NCI-H82 treated with DMSO at 0.1 percent for 48 hours (cell line): ENCODE measurements at regions not wholly inside any gene's neighbourhood (a gene's known extent, or its start where the extent isn't known, plus 50 kb on each side); places are given as distances from the start of the nearest gene placed in this dataset.

Experiments
- DNase-seq: peaks from one replicate; lab custom pipeline; 2025; ENCODE audit not compliant: unreplicated experiment; lab: John Stamatoyannopoulos, UW

DNA sequence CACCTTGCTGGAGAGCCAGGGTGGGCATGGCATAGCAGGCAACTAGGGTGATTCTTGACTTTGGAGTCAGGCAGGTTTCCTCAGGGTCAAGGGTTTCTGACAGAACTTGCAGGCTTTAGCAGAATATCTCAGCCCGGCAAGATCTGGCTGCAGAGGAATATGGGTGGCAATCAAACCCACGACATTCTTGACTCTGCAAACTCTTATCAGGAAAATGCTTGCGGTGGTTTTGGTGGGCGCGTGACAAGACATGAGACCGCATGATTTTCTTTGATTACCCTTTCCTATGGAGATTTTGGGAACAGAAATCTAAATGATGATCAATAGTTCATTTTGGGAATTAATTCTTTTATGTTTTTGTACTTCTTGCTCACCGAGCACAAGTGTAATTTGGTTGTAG lies 449.5 kb downstream of the VRK1 start:
- no peak for DNase-seq

DNA sequence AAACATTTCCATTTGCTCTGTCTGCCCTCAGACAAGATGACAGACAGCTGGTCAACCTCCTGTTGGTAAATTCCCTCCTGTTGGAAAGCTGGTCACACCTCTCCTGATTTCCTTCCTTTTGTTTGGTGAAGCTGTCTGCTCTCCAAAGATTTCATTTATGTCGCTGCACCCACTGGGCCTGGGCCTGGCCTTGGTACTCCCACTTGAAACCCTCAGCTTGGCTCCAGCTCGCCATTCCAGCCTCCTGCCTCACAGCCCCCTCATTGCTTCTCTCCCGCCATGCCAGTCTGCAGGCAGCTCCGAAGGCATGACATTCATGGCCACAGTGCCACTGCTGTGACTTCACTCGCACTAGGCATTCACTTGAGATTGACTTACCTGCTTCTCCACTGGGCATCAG lies 451.8 kb downstream of the VRK1 start:
- no peak for DNase-seq

DNA sequence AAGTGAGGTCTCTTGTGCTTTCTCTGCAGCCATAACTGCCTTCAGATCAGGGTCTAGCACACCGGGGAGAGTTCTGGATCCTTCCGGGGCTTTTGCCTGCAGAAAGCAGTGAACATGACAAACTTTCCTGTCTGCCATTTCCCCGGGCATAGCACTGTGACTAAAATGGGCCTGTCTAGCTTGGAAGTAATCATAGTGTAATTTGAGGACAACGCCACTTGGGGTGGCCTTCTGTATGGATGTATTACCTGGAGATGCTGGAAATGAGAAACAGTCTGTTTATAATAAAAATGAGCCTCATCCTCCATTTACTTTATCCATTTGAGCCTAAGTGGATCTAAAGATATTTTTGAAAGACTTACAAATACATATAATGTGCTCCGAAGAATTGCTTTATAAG lies 453.7 kb downstream of the VRK1 start:
- DNase-seq = no peak

DNA sequence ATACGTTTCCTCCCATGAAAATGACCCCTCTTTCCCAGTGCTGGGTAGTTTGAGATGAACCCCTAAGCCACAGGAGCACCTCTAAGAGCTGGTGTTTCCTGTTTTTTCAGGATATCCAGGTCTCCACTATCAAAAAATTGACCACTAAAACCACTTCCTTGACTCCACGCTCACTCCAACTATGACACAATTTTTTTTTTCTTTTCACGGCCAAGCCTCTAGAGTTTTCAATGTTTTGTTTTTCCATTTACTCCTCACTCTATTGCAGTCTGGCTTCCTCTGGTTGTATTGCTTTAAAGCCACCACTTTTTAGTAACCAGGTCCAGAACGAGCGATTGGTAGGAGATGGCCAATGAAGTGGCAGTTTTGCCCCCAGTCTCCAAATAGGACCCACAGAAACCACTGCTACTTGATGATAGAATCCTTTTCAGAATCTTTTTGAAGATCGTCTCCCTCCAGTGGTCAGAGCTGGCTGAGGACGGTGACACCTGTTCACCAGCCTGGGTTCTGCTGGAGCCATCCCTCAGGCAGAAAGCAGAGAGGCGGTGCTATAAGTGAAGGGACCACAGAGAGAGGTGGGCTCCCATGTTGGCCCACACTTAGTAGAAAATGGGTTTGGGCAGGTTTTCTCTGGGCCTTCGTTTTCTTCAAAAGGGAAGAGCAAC lies 454.4 kb downstream of the VRK1 start:
- DNase-seq = no peak

DNA sequence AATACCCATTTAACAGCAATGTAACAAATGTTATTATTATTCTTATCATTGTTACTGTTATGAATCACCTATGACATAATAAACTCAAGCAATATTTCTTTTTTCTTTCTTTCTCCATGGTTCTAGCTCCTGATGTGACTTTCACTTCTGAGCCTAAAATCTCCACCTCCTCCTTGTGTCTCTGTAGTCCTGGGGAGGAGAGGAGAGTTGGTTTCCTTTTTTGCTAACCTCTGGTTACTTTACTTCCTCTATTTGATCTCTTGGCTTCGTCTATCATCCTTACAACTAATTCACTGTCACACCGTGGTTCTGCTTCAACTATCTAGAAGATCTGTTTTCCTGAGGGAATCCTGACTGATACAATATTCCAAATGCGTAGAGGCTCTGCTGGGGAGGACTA lies 456.6 kb downstream of the VRK1 start:
- no peak for DNase-seq

DNA sequence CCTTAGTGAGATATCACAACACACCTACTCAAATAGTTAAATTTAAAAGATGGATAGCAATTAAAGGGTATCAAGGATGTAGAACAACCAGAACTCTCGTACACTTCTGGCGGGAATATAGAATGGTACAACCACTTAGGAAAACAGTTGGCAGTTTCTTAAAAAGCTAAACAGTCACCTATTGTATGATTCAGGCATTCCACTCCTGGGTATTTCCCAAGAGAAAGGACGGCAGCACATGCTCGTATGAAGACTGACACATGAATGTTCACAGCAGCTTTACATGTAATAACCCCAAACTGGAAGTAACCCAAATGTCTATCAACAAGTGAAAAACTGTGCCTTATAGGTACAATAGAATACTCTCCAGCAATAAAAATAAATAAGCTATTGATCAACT lies 465.2 kb downstream of the VRK1 start:
- DNase-seq = no peak

DNA sequence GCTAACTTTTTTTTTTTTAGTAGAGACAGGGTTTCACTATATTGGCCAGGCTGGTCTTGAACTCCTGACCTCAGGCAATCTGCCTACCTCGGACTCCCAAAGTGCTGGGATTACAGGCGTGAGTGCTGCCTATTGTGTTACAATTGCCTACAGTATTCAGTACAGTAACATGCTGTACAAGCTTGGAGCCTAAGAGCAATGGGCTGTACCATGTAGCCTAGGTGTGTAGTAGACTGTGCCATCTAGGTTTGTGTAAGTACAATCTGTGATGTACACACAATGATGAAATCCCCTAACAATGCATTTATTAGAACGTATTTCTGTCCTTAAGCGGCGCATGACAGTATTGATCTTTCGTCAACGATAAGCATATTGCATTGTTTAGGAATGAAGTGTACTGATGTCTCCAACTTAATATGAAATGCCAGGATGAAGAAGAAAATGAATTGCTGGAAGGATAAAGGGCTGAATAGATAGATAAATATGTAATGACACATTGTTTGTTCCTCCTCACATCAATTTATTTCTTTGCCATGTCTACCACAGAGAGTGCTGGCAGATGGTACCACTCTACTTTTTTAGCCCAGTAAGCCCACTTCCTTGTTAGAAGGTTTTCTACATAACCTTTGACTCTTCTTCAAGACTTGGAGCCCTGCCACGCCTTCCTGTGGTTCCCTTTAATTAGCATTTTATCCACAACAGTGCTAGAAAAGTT lies 467.5 kb downstream of the VRK1 start:
- DNase-seq = no peak

DNA sequence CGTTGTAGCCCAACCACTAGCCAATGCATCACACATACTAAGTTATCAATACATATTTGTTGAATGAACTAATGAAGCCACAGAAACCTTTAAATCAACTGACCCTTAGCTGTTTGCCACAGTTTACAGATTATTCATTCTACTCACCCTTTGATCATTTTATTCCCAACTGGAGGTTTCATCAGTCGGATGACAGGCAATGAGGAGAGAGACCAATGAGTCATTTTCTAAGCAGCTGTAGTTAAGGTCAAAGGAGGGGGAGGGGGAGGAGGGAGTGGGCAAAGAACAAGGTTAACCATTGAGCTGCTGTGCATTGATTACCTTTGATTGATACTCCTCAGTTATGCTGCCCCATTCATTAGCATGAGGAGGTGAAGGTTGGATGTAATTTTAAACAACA lies 469.5 kb downstream of the VRK1 start:
- DNase-seq = no peak

DNA sequence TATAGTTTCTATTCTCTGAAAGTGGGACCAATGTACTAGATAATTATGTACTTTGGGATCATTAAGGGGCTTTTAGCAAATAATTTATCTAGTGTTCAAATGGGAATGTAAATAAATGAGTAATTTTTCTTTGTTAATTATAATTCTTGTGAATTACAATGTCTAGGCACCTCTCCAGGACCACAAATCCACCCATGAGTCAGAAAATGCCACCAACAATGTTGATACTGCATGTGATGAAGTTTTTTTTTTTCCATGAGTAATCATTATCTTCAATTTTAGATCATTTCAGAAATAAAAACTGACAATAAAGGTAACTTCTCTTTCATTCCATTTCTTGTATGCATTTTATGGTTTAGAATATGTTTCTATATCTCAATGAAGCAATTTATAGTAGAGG lies 470.3 kb downstream of the VRK1 start:
- DNase-seq = no peak

DNA sequence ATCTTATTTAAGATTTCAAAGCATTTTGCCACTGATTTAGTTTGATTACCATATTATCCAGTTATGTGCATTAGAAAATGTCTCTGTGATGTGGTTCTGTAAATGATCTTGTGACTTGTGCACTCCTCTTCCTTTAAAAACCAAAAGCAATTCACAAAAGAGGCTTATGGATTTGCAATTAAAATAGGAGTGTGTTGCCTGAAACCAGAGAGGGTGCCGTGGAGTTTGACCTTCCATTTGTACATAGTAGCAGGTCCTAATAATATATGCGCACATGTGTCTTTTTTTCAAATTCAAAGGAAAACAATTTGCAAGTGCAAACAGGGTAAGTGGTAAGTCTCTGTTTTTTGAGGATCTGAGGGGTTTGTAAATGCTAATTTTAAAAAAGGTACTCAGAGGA lies 470.9 kb downstream of the VRK1 start:
- DNase-seq = no peak

DNA sequence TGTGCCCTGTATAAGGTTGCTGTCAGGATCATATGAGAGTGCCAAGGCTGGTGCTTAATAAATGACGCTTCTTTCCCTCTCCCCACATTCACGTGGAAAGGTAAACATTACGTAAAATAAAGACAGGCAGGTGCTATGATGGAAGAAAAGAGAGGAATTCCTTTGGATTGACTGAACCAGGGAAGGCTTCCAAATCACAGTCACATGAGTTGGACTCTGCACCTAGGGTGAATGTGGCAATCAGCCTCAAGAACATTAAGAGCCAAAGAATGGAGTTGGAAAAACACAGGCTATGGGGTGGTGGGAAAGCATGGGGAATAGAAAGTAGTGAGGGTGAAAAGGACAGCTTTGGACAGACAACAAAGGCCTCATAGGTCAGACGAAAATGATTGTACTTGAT lies 473.1 kb downstream of the VRK1 start:
- no peak for DNase-seq

DNA sequence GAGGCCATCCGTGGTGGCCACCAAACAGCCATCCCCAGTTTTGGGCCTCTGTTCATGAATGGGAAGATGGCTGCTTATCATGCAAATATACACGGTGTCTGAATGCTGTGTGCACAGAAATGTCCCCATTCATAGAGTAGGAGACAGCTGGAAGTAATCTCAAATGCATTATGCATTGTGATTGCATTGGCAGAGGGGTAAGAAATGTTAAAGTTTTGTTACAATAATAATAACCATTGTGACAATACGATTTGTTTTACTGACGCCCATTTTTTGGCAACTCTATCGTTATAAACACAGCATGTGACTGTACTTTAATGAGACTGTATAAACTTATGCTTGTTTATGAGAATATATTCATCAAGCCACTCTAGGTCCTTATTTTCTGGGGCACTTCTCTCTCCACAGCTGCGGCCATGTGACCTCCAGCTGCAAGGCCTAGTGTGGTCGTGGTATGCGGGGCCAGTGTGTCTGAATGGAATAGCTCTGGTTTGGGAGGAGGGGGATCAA lies 474.3 kb downstream of the VRK1 start:
- DNase-seq = no peak

DNA sequence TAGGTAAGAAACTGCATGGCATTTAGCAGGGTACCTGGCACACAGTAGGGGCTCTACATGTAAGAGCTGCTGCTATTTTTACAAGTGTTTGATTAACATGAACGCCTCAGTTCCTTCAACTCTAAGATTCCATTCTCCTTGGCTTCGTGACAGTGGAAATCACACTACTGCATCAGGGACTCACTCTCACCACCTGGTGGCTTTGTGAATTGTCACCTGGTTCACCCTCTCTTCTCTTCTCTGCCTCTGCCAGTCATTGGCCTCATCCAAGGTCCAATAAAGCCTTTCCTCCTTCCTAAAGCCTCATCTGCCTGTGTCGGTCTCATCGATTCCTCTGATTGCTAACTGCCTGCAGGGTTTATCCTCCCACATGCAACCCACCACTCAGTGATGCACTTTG lies 476.4 kb downstream of the VRK1 start:
- no peak for DNase-seq

DNA sequence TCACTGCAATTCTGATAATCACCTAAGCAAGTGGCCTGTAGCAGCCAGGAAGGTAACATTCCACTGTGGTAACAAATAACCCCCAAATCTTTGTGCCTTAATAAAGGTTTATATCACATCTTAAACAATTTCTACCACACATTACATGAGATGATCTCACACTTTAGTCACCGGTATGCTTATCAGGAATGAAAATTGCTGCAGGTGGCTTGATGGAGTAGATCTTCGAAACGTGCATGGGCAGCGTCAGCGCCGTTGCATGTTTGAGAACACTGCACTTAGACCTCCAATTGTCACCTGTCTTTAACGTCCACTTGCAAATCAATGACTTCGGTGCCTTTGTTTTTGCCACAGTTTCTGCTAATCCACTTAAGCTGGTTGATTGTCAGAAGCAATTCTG lies 477.4 kb downstream of the VRK1 start:
- DNase-seq = no peak

DNA sequence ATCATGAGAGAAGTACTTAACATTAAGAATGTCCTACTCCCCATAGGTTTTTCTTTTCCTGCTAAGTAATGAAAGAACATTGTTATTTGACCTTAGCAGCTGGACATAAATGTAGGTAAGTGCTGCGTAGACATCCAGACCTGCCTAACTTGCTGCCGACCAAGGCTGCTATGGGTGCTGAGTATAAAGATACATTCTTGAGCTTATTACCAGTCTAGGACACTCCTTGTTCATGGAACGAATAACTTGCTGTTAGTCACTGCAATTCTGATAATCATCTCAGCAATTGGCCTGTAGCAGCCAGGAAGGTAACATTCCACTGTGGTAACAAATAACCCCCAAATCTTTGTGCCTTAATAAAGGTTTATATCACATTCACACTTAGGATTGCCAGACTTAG lies 478.1 kb downstream of the VRK1 start:
- no peak for DNase-seq

DNA sequence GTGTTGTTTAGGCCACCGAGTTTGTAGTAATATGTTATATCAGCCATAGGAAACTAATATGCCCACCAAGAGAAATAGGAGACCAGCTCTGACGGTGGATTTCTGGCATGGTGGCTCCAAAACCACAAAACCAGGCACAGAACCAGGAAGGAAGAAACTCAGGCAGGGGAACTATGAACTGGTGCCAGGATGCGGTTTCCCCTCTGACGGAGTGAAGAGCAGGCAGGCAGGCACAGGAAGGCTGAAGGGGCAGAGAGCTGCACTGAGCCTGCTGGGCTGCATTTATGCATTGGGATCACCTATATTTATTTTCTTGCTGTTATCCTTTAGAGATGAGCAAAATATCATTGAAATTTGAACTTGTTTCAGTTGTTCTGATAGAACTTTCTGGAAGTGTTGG lies 479.4 kb downstream of the VRK1 start:
- DNase-seq = no peak

DNA sequence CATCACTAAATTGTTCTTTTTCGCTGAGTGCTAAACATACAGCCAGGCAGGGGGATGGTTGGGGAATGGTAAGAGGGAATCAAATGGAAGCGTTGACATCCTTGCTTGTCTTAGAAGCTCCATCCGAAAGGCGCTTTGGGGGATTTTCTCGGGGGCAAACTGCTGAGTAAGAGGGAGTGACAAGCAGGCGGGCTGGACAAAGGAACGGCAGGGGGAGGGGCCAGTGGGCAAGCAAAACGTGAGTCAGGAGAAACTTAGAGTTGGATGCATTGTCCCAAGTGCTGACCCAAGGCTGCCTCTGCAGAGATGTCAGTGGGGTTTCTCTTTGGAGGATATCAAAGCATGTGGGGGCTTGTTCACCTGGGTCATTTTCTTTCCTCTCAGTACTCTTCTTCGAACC lies 480.5 kb downstream of the VRK1 start:
- DNase-seq = no peak

DNA sequence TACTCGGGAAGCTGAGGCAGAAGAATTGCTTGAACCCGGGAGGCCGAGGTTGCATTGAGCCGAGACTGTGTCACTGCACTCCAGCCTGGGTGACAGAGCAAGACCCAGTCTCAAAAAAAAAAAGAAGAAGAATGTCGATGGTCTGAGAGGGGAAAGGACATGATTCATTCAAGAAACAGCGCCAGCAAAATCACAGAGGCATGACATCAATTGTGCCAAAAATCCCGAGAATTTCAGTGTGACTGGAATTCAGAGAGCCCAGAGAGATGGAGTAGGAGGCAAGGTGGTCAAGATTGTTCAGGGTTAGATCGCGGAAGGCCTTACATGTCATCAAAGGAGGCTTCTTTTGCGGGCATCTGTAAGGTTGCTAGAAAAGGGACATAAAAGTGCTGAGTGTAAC lies 483.3 kb downstream of the VRK1 start:
- no peak for DNase-seq

DNA sequence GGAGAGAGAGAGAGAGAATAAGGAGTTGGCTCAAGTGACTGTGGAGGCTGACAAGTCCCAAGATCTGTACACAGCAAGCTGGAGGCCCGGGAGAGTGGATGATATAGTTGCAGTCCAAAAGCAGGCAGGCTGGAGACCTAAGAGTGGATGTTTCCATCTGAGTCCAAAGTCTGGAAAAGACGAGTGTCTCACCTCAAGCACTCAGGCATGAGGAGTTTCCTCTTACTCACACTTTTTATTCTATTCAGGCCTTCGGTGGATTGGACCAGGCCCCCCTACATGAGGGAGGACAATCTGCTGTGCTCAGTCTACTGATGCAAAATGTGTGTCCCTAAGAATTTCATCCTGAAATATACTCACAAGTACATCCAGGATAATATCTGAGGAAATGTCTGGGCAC lies 484.6 kb downstream of the VRK1 start:
- no peak for DNase-seq

DNA sequence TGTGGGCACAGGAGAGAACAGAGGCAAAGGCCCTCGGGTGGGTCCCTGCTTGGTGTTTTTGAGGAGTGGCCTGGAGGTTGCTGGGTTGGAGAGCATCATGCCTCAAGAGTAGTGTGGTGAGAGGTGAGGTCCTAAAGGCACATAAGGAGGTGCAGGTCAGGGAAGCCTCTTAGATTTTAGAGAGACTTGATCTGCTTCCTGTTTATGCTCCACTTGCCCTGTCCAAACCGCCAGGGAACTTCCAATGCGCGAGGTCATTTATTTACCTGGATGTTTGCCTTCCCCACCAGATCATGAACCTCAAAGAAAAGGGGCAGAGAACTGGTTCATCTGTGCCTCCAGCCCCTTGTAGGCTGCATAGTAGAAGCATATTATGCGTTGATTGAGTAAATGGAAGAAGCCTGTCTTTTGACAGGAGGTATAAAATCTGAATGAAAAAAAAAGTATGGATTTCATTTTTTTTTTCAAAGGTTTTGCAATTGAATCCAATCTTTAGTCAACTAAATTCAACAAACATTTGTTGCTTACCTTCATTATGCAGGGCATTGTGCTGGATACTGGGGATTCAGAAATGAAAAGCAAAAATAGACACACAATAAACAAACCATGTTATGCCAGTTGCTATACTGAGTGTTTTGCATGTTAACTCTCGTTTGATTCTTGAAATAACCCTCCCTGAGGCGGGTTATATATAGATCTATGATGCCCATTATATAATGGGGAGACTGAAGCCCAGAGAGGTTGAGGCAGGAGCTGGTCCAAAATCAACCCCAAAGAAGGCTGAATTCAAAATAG lies 485.2 kb downstream of the VRK1 start:
- no peak for DNase-seq

DNA sequence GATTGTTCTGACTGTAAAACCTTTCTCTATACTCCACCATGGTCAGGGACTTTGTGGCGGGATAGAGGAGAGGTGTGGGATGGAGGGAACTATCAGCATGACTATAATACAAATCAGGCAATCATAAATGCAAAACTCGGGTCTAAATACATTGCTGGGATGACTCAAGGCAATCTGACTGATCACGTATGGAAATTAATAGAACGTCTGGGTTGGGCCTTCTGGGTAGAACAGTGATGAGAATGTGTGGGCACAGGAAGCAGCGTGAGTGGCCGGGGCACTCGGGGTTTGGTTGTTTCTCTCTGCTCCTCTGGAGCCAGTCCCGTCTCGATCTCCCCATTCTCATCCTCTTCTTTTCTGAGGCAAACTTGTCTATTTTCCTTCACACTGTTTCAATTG lies 485.8 kb downstream of the VRK1 start:
- no peak for DNase-seq

DNA sequence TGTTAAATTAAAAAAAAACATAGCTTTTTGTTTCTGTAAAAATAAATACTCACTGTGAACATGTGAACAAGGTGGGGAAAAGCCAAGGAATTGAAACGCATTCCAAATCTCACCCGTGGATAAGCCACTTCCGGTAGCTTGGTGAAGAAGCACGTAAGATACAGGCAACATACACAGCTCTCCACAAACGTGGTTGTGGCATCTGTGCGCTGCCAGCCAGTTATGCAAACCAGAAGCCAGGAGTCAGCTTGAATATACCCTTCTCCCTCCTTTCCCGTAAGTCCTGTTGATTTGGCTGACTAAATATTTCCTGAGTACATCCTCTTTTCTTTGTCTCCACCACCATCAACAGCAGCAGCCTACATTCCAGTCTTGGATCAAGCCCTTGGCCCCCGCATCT lies 486.2 kb downstream of the VRK1 start:
- DNase-seq = no peak
